CD4-positive, CD25-positive, alpha-beta regulatory T cell (primary cell): ENCODE measurements at regions not wholly inside any gene's neighbourhood (a gene's known extent, or its start where the extent isn't known, plus 50 kb on each side); places are given as distances from the start of the nearest gene placed in this dataset.

Experiments used
- ATAC-seq, 2 donors: fragments of 150-1000 bp; cut with Tn5 transposase; one replicate each; pipeline ENCODE4 v1.10.0; 2021; ENCODE audit warnings: low read depth in 2 of 2, moderate number of reproducible peaks in 2 of 2, moderate library complexity in 1 of 2
- DNase-seq, 3 donors: peaks; one replicate each; pipeline versions ENCODE4 v3.0.0 to v3.0.0-alpha.2; 2012 to 2022; ENCODE audit warnings: mixed read lengths in 1 of 3
- H3K27ac ChIP-seq: one replicate; pipeline ENCODE4 v1.7.0; 2013; ENCODE audit warnings: mild to moderate bottlenecking, low read length; ENCODE audit not compliant: insufficient read depth, poor library complexity, severe bottlenecking
- H3K27me3 ChIP-seq: one replicate; pipeline ENCODE4 v1.7.0; 2013; ENCODE audit warnings: low read length; ENCODE audit not compliant: control insufficient read depth, insufficient read depth
- H3K36me3 ChIP-seq: one replicate; pipeline ENCODE4 v1.7.0; 2013; ENCODE audit warnings: mild to moderate bottlenecking, low read length, moderate library complexity; ENCODE audit not compliant: control insufficient read depth, insufficient read depth
- H3K4me1 ChIP-seq: 2 replicates; pipeline ENCODE4 v1.7.0; 2013; ENCODE audit warnings: mild to moderate bottlenecking, low read length; ENCODE audit not compliant: insufficient read depth, control insufficient read depth, poor library complexity, severe bottlenecking
- H3K4me3 ChIP-seq: one replicate; pipeline ENCODE4 v1.7.0; 2013; ENCODE audit warnings: low read depth, mild to moderate bottlenecking, low read length, moderate library complexity
- H3K9me3 ChIP-seq, 2 experiments: 1 replicate in 1 of 2; 2 replicates in 1 of 2; pipeline ENCODE4 v1.7.0; 2013; ENCODE audit warnings: low read length in 2 of 2, mild to moderate bottlenecking in 1 of 2, moderate library complexity in 1 of 2; ENCODE audit not compliant: control insufficient read depth in 2 of 2
- H3K27ac Mint-ChIP-seq, 3 donors: one replicate each; pipeline ENCODE4 v1.8.0; 2020 to 2022; ENCODE audit warnings: mild to moderate bottlenecking in 3 of 3, mixed read lengths in 3 of 3, moderate library complexity in 2 of 3
- H3K27me3 Mint-ChIP-seq: one replicate; pipeline ENCODE4 v1.8.0; 2022; ENCODE audit warnings: mild to moderate bottlenecking, mixed read lengths
- H3K36me3 Mint-ChIP-seq: one replicate; pipeline ENCODE4 v1.8.0; 2020; ENCODE audit warnings: mixed read lengths
- H3K4me1 Mint-ChIP-seq, 4 donors: one replicate each; pipeline ENCODE4 v1.8.0; 2020 to 2022; ENCODE audit warnings: mixed read lengths in 4 of 4, mild to moderate bottlenecking in 1 of 4
- H3K4me3 Mint-ChIP-seq, 4 donors: one replicate each; pipeline ENCODE4 v1.8.0; 2020 to 2022; ENCODE audit warnings: mild to moderate bottlenecking in 4 of 4, mixed read lengths in 4 of 4, moderate library complexity in 3 of 4
- H3K9me3 Mint-ChIP-seq, 7 donors: one replicate each; pipeline ENCODE4 v1.8.0; 2020 to 2022; ENCODE audit warnings: mixed read lengths in 7 of 7, mild to moderate bottlenecking in 3 of 7, moderate library complexity in 2 of 7

- ATAC-seq: no peak
- Mint-ChIP-seq H3K4me3 (no peak overlapping the region), H3K27me3 (no peaks in the 10 kb centered on the region), H3K4me1 (no peaks in the 10 kb centered on the region), H3K9me3 (peaks cover 0 to 6% (median 2%) of the 10 kb centered on the region in 7 donors), H3K27ac (no peak overlapping the region), H3K36me3 (no peaks in the 10 kb centered on the region)
- Histone ChIP-seq H3K4me3 (no peak overlapping the region), H3K36me3 (no peaks in the 10 kb centered on the region), H3K9me3 (no peaks in the 10 kb centered on the region), H3K4me1 (no peaks in the 10 kb centered on the region), H3K27ac (no peak overlapping the region), H3K27me3 (no peaks in the 10 kb centered on the region)
- no peak for DNase-seq
Observed at GRCh38 chr4:11904846-11905739, 476.4 kb upstream of the HS3ST1 start.

- DNase-seq: no peak
- no peak overlapping the region for H3K4me3 ChIP-seq
- H3K36me3 ChIP-seq: no peaks in the 10 kb centered on the region
- H3K27me3 Mint-ChIP-seq: no peaks in the 10 kb centered on the region
- no peak overlapping the region for H3K27ac Mint-ChIP-seq
- H3K27me3 ChIP-seq: no peaks in the 10 kb centered on the region
- no peak overlapping the region for H3K4me3 Mint-ChIP-seq
- no peaks in the 10 kb centered on the region for H3K4me1 Mint-ChIP-seq
- no peaks in the 10 kb centered on the region for H3K9me3 ChIP-seq
- peaks cover 0 to 6% (median 3%) of the 10 kb centered on the region in 7 donors for H3K9me3 Mint-ChIP-seq
- H3K36me3 Mint-ChIP-seq: no peaks in the 10 kb centered on the region
- no peak overlapping the region for H3K27ac ChIP-seq
- H3K4me1 ChIP-seq: no peaks in the 10 kb centered on the region
- ATAC-seq: no peak
Observed at GRCh38 chr4:11904117-11904535, 475.4 kb upstream of the HS3ST1 start.

- ATAC-seq: no peak
- no peaks in the 10 kb centered on the region for H3K9me3 ChIP-seq
- peaks cover 0 to 28% (median 6%) of the 10 kb centered on the region in 7 donors for H3K9me3 Mint-ChIP-seq
- no peaks in the 10 kb centered on the region for H3K27me3 ChIP-seq
- H3K27ac Mint-ChIP-seq: no peak overlapping the region
- H3K4me1 ChIP-seq: no peaks in the 10 kb centered on the region
- no peak for DNase-seq
- no peak overlapping the region for H3K27ac ChIP-seq
- no peak overlapping the region for H3K4me3 ChIP-seq
- no peaks in the 10 kb centered on the region for H3K36me3 Mint-ChIP-seq
- no peaks in the 10 kb centered on the region for H3K36me3 ChIP-seq
- H3K27me3 Mint-ChIP-seq: no peaks in the 10 kb centered on the region
- H3K4me3 Mint-ChIP-seq: no peak overlapping the region
- no peaks in the 10 kb centered on the region for H3K4me1 Mint-ChIP-seq
Observed at GRCh38 chr4:11901089-11901488, 472.4 kb upstream of the HS3ST1 start.

- H3K27me3 ChIP-seq: no peaks in the 10 kb centered on the region
- no peak for ATAC-seq
- no peak overlapping the region for H3K27ac Mint-ChIP-seq
- H3K4me3 Mint-ChIP-seq: no peak overlapping the region
- H3K9me3 Mint-ChIP-seq: peaks cover 0 to 32% (median 6%) of the 10 kb centered on the region in 7 donors
- H3K27ac ChIP-seq: no peak overlapping the region
- H3K4me1 ChIP-seq: no peaks in the 10 kb centered on the region
- no peaks in the 10 kb centered on the region for H3K36me3 ChIP-seq
- no peaks in the 10 kb centered on the region for H3K9me3 ChIP-seq
- H3K4me1 Mint-ChIP-seq: no peaks in the 10 kb centered on the region
- no peak for DNase-seq
- H3K27me3 Mint-ChIP-seq: no peaks in the 10 kb centered on the region
- H3K36me3 Mint-ChIP-seq: no peaks in the 10 kb centered on the region
- H3K4me3 ChIP-seq: no peak overlapping the region
Observed at GRCh38 chr4:11900359-11900758, 471.7 kb upstream of the HS3ST1 start.

GRCh38 chr4:11898796-11899195, 470.1 kb upstream of the HS3ST1 start:
- no peaks in the 10 kb centered on the region for H3K4me1 ChIP-seq
- no peaks in the 10 kb centered on the region for H3K36me3 ChIP-seq
- no peaks in the 10 kb centered on the region for H3K27me3 Mint-ChIP-seq
- H3K4me3 ChIP-seq: no peak overlapping the region
- H3K4me3 Mint-ChIP-seq: no peak overlapping the region
- H3K9me3 ChIP-seq: no peaks in the 10 kb centered on the region
- no peaks in the 10 kb centered on the region for H3K36me3 Mint-ChIP-seq
- ATAC-seq (no peak), DNase-seq (no peak)
- H3K27ac Mint-ChIP-seq: no peak overlapping the region
- H3K4me1 Mint-ChIP-seq: no peaks in the 10 kb centered on the region
- peaks cover 0 to 32% (median 6%) of the 10 kb centered on the region in 7 donors for H3K9me3 Mint-ChIP-seq
- H3K27ac ChIP-seq: no peak overlapping the region
- H3K27me3 ChIP-seq: no peaks in the 10 kb centered on the region

- no peak overlapping the region for H3K4me3 ChIP-seq
- no peaks in the 10 kb centered on the region for H3K27me3 ChIP-seq
- no peaks in the 10 kb centered on the region for H3K36me3 ChIP-seq
- DNase-seq: no peak
- Mint-ChIP-seq H3K9me3 (peaks cover 0 to 32% (median 5%) of the 10 kb centered on the region in 7 donors), H3K27me3 (no peaks in the 10 kb centered on the region), H3K27ac (no peak overlapping the region), H3K4me3 (no peak overlapping the region), H3K4me1 (no peaks in the 10 kb centered on the region), H3K36me3 (no peaks in the 10 kb centered on the region)
- H3K4me1 ChIP-seq: no peaks in the 10 kb centered on the region
- ATAC-seq: no peak
- H3K9me3 ChIP-seq: no peaks in the 10 kb centered on the region
- H3K27ac ChIP-seq: no peak overlapping the region
Observed at GRCh38 chr4:11895766-11896165, 467.1 kb upstream of the HS3ST1 start.

- H3K4me1 Mint-ChIP-seq: no peaks in the 10 kb centered on the region
- no peaks in the 10 kb centered on the region for H3K36me3 Mint-ChIP-seq
- ATAC-seq (no peak), DNase-seq (no peak)
- no peak overlapping the region for H3K4me3 Mint-ChIP-seq
- Histone ChIP-seq H3K4me1 (no peaks in the 10 kb centered on the region), H3K36me3 (no peaks in the 10 kb centered on the region), H3K27me3 (no peaks in the 10 kb centered on the region), H3K27ac (no peak overlapping the region), H3K4me3 (no peak overlapping the region), H3K9me3 (no peaks in the 10 kb centered on the region)
- no peaks in the 10 kb centered on the region for H3K27me3 Mint-ChIP-seq
- no peak overlapping the region for H3K27ac Mint-ChIP-seq
- H3K9me3 Mint-ChIP-seq: peaks cover 0 to 32% (median 6%) of the 10 kb centered on the region in 7 donors
Observed at GRCh38 chr4:11894977-11895376, 466.3 kb upstream of the HS3ST1 start.

GRCh38 chr4:11894221-11894620, 465.5 kb upstream of the HS3ST1 start:
- Histone ChIP-seq H3K27ac (no peak overlapping the region), H3K27me3 (no peaks in the 10 kb centered on the region), H3K4me3 (no peak overlapping the region), H3K36me3 (no peaks in the 10 kb centered on the region), H3K4me1 (no peaks in the 10 kb centered on the region), H3K9me3 (no peaks in the 10 kb centered on the region)
- ATAC-seq (no peak), DNase-seq (no peak)
- no peaks in the 10 kb centered on the region for H3K27me3 Mint-ChIP-seq
- H3K36me3 Mint-ChIP-seq: no peaks in the 10 kb centered on the region
- no peak overlapping the region for H3K4me3 Mint-ChIP-seq
- no peak overlapping the region for H3K27ac Mint-ChIP-seq
- peaks cover 0 to 30% (median 6%) of the 10 kb centered on the region in 7 donors for H3K9me3 Mint-ChIP-seq
- no peaks in the 10 kb centered on the region for H3K4me1 Mint-ChIP-seq
